ENCODE measurements at regions not wholly inside any gene's neighbourhood (a gene's known extent, or its start where the extent isn't known, plus 50 kb on each side); places are given as distances from the start of the nearest gene placed in this dataset.

DNA sequence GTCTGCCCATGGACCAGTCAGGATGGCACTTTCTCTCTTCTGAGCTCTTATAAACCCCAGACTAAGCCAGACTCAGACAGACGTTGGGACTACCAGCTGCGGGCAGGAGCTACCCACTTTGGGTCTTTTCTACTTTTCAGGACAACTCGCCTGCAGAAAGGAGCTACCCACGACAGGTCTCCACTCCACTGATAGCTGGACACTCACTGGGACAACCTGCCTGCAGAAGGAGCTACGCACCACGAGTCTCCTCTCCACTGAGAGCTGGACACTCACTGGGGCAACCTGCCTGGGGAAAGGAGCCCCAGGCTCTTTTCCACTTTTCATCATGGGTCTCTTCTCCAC, 1440.2 kb upstream of the ACO1 start:
- H3K4me3 ChIP-seq: peak overlapping the region in 1 of 2 donors; percentile 12
- intact Hi-C loops (cut with DNase I; ENCODE audit: low total_unique reads): no loop called here
- no peak for DNase-seq
- 62 to 78% methylated on average over 3 to 6 of the region's 6 CpGs for WGBS, 2 donors
- TF ChIP-seq POLR2A (IDR thresholded peaks at IDR 0.05) (no peak), CTCF (IDR thresholded peaks at IDR 0.05) (no peak)
- H3K4me1 ChIP-seq: no peaks in the 10 kb centered on the region
- no peaks in the 10 kb centered on the region for H3K36me3 ChIP-seq (ENCODE audit: low read depth, missing control alignments)
- no peaks in the 10 kb centered on the region for H3K27me3 ChIP-seq
- no peak overlapping the region for H3K27ac ChIP-seq
- no peaks in the 10 kb centered on the region for H3K9me3 ChIP-seq

GRCh38 chr9:30944741-30945280, 1439.6 kb upstream of the ACO1 start:
- Histone ChIP-seq H3K9me3 (no peaks in the 10 kb centered on the region), H3K27ac (no peak overlapping the region), H3K36me3 (ENCODE audit: low read depth, missing control alignments) (no peaks in the 10 kb centered on the region), H3K4me3 (no peak overlapping the region), H3K4me1 (no peaks in the 10 kb centered on the region), H3K27me3 (no peaks in the 10 kb centered on the region)
- no peak for DNase-seq
- intact Hi-C loops (cut with DNase I; ENCODE audit: low total_unique reads): no loop called here
- TF ChIP-seq POLR2A (IDR thresholded peaks at IDR 0.05) (no peak), CTCF (IDR thresholded peaks at IDR 0.05) (no peak)
- WGBS, 2 donors: 59 to 67% methylated on average over 6 to 12 of the region's 12 CpGs

GRCh38 chr9:30964332-30964731, 1420.1 kb upstream of the ACO1 start:
- H3K4me3 ChIP-seq: no peak overlapping the region
- H3K4me1 ChIP-seq: no peaks in the 10 kb centered on the region
- no peaks in the 10 kb centered on the region for H3K9me3 ChIP-seq
- TF ChIP-seq CTCF (IDR thresholded peaks at IDR 0.05) (no peak), POLR2A (IDR thresholded peaks at IDR 0.05) (no peak)
- intact Hi-C loops (cut with DNase I; ENCODE audit: low total_unique reads): no loop called here
- H3K36me3 ChIP-seq (ENCODE audit: low read depth, missing control alignments): no peaks in the 10 kb centered on the region
- H3K27ac ChIP-seq: no peak overlapping the region
- H3K27me3 ChIP-seq: no peaks in the 10 kb centered on the region
- DNase-seq: no peak

GRCh38 chr9:30967476-30967875, 1417.0 kb upstream of the ACO1 start:
- Histone ChIP-seq H3K27me3 (no peaks in the 10 kb centered on the region), H3K4me1 (no peaks in the 10 kb centered on the region), H3K4me3 (no peak overlapping the region), H3K9me3 (no peaks in the 10 kb centered on the region), H3K27ac (no peak overlapping the region), H3K36me3 (ENCODE audit: low read depth, missing control alignments) (no peaks in the 10 kb centered on the region)
- no peak for DNase-seq
- 41 to 50% methylated on average over 1 of the region's 1 CpG for WGBS, 2 donors
- intact Hi-C loops (cut with DNase I; ENCODE audit: low total_unique reads): no loop called here
- TF ChIP-seq CTCF (IDR thresholded peaks at IDR 0.05): no peak
- TF ChIP-seq POLR2A (IDR thresholded peaks at IDR 0.05): no peak

DNA sequence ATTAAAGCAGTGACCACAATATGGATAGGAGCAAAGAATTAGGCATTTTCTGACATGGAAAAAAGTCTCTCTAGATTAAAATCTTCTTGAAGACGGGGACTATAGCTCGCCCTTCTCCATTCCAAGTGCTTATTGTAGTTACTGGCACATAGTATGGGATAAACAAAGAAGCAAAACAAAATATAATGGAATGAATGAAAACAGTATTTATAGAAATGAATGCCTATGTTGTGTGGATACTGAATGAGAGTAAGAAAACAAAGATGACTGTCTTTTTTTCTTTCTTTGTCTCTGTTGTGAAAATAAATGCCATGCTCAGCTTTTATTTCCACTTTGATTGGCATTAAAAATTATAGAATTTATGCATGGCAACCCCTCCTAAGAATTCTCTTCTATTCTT, 1414.3 kb upstream of the ACO1 start:
- intact Hi-C loops (cut with DNase I; ENCODE audit: low total_unique reads): no loop called here
- no peak for DNase-seq
- no peaks in the 10 kb centered on the region for H3K4me1 ChIP-seq
- no peak overlapping the region for H3K4me3 ChIP-seq
- H3K27ac ChIP-seq: no peak overlapping the region
- H3K9me3 ChIP-seq: no peaks in the 10 kb centered on the region
- WGBS, 2 donors: 83 to 89% methylated on average over 2 of the region's 2 CpGs
- no peaks in the 10 kb centered on the region for H3K36me3 ChIP-seq (ENCODE audit: low read depth, missing control alignments)
- no peaks in the 10 kb centered on the region for H3K27me3 ChIP-seq
- no peak for TF ChIP-seq CTCF (IDR thresholded peaks at IDR 0.05)
- TF ChIP-seq POLR2A (IDR thresholded peaks at IDR 0.05): no peak

All from testis (tissue), 2 donors.